GM21529 (cell line): ENCODE measurements at regions not wholly inside any gene's neighbourhood (a gene's known extent, or its start where the extent isn't known, plus 50 kb on each side); places are given as distances from the start of the nearest gene placed in this dataset.

ENCODE experiments used
- ATAC-seq: cut with Tn5 transposase; IDR thresholded peaks from one replicate; pipeline ENCODE4 v1.9.1; 2021; ENCODE audit not compliant: unreplicated experiment

- ATAC-seq = no peak
These were observed 240.5 kb downstream of the METTL4 start for GRCh38 chr18:2330764-2331163.

GRCh38 chr18:2331491-2331890 lies 239.8 kb downstream of the METTL4 start:
- no peak for ATAC-seq

GRCh38 chr18:2336690-2337392 lies 234.5 kb downstream of the METTL4 start:
- no peak for ATAC-seq

- ATAC-seq = no peak
These were observed 233.7 kb downstream of the METTL4 start for GRCh38 chr18:2337552-2338141.

GRCh38 chr18:2338601-2339000 lies 232.7 kb downstream of the METTL4 start:
- ATAC-seq = no peak

GRCh38 chr18:2340335-2340734 lies 231.0 kb downstream of the METTL4 start:
- no peak for ATAC-seq

- ATAC-seq = no peak
These were observed 223.3 kb downstream of the METTL4 start for GRCh38 chr18:2348003-2348402.

- ATAC-seq = no peak
These were observed 220.0 kb downstream of the METTL4 start for GRCh38 chr18:2351126-2351850.

GRCh38 chr18:2354292-2354691 lies 217.0 kb downstream of the METTL4 start:
- ATAC-seq = no peak

GRCh38 chr18:2356906-2357305 lies 214.4 kb downstream of the METTL4 start:
- no peak for ATAC-seq

- no peak for ATAC-seq
These were observed 210.4 kb downstream of the METTL4 start for GRCh38 chr18:2360861-2361260.

- ATAC-seq = no peak
These were observed 203.2 kb downstream of the METTL4 start for GRCh38 chr18:2368102-2368501.

- no peak for ATAC-seq
These were observed 194.6 kb downstream of the METTL4 start for GRCh38 chr18:2376707-2377106.

GRCh38 chr18:2380101-2380500 lies 191.2 kb downstream of the METTL4 start:
- no peak for ATAC-seq

- no peak for ATAC-seq
These were observed 189.8 kb downstream of the METTL4 start for GRCh38 chr18:2381539-2381938.

GRCh38 chr18:2387588-2387987 lies 183.7 kb downstream of the METTL4 start:
- ATAC-seq = no peak

GRCh38 chr18:2390158-2390557 lies 181.1 kb downstream of the METTL4 start:
- ATAC-seq = no peak

GRCh38 chr18:2391470-2391869 lies 179.8 kb downstream of the METTL4 start:
- ATAC-seq = no peak

- no peak for ATAC-seq
These were observed 178.9 kb downstream of the METTL4 start for GRCh38 chr18:2392446-2392845.

- no peak for ATAC-seq
These were observed 176.6 kb downstream of the METTL4 start for GRCh38 chr18:2394684-2395083.

- ATAC-seq = peak; percentile 75
These were observed 175.7 kb downstream of the METTL4 start for GRCh38 chr18:2395427-2396161.

- peak; percentile 26 for ATAC-seq
These were observed 175.2 kb downstream of the METTL4 start for GRCh38 chr18:2396162-2396505.
